ENCODE measurements at regions not wholly inside any gene's neighbourhood (a gene's known extent, or its start where the extent isn't known, plus 50 kb on each side); places are given as distances from the start of the nearest gene placed in this dataset.

DNA sequence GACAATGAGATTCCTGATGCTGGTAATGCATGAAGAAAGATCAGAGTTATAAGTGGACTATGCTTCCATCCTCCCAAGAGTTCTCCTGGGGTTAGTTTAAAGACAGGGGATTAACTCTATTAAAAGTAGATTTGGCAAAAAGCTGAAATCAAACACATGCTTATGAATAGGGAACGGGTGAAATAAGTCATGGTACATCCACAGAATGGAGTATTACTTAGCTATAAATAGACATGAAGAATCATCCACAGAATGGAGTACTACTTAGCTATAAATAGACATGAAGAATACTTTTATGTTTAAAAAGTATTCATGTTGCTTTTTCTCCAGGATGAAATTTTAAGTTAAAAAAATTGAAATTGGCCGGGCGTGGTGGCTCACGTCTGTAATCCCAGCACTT lies 596.4 kb upstream of the B3GAT1 start:
- TF ChIP-seq, protein P1, sequence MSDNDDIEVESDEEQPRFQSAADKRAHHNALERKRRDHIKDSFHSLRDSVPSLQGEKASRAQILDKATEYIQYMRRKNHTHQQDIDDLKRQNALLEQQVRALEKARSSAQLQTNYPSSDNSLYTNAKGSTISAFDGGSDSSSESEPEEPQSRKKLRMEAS (IDR thresholded peaks at IDR 0.05), result no peak
- no peak for TF ChIP-seq POLR2AphosphoS5 (IDR thresholded peaks at IDR 0.05; ENCODE audit: low read depth, low read length)
- TF ChIP-seq SP4 (IDR thresholded peaks at IDR 0.05; ENCODE audit: low read length), result no peak
- TF ChIP-seq, protein P2, sequence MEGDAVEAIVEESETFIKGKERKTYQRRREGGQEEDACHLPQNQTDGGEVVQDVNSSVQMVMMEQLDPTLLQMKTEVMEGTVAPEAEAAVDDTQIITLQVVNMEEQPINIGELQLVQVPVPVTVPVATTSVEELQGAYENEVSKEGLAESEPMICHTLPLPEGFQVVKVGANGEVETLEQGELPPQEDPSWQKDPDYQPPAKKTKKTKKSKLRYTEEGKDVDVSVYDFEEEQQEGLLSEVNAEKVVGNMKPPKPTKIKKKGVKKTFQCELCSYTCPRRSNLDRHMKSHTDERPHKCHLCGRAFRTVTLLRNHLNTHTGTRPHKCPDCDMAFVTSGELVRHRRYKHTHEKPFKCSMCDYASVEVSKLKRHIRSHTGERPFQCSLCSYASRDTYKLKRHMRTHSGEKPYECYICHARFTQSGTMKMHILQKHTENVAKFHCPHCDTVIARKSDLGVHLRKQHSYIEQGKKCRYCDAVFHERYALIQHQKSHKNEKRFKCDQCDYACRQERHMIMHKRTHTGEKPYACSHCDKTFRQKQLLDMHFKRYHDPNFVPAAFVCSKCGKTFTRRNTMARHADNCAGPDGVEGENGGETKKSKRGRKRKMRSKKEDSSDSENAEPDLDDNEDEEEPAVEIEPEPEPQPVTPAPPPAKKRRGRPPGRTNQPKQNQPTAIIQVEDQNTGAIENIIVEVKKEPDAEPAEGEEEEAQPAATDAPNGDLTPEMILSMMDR (IDR thresholded peaks at IDR 0.05; ENCODE audit: control extremely low read depth in 1 of 3, insufficient read depth in 1 of 3, low read depth in 1 of 3, low read length in 3 of 3), result no peak
- TF ChIP-seq POLR2A (IDR thresholded peaks at IDR 0.05; ENCODE audit: control extremely low read depth in 1 of 2, low read depth in 2 of 2, low read length in 2 of 2), result no peak
- no peak for TF ChIP-seq EP300 (IDR thresholded peaks at IDR 0.05; ENCODE audit: borderline replicate concordance in 1 of 2, low read depth in 2 of 2, low read length in 2 of 2)
- no peak for TF ChIP-seq YY1 (IDR thresholded peaks at IDR 0.05; ENCODE audit: low read depth, low read length)
- TF ChIP-seq SP1 (IDR thresholded peaks at IDR 0.05; ENCODE audit: low read depth, low read length), result no peak
- no peak for TF ChIP-seq CREB1 (IDR thresholded peaks at IDR 0.05)
- no peak for TF ChIP-seq BACH1 (IDR thresholded peaks at IDR 0.05; ENCODE audit: low read length)
- TF ChIP-seq TAF1 (IDR thresholded peaks at IDR 0.05; ENCODE audit: low read depth, low read length), result no peak
